Right lobe of liver (tissue), 6 donors: ENCODE measurements at regions not wholly inside any gene's neighbourhood (a gene's known extent, or its start where the extent isn't known, plus 50 kb on each side); places are given as distances from the start of the nearest gene placed in this dataset.

ENCODE experiments used
- ATAC-seq, 4 donors: fragments of 200-7000 bp; cut with Tn5 transposase; one replicate each; pipeline ENCODE4 v1.9.1; 2020; ENCODE audit warnings: mild to moderate bottlenecking in 4 of 4, moderate library complexity in 4 of 4
- DNase-seq, 3 donors: peaks; one replicate each; pipeline ENCODE4 v3.0.0-alpha.2; 2020
- H3K27ac ChIP-seq, 3 donors: fragments of 200-600 bp; one replicate each; pipeline ENCODE4 v1.8.0; 2022
- H3K27me3 ChIP-seq, 2 donors: fragments of 200-600 bp; one replicate each; pipeline ENCODE4 v1.8.0; 2022
- H3K36me3 ChIP-seq, 4 donors: fragments of 200-600 bp; sonication (generic) in 1 of 4; one replicate each; pipeline versions ENCODE4 v1.5.1 to v1.8.0; 2017 to 2022; ENCODE audit warnings: control low read depth in 1 of 4
- H3K4me1 ChIP-seq, 4 donors: fragments of 200-600 bp; sonication (generic) in 1 of 4; one replicate each; pipeline versions ENCODE4 v1.5.1 to v1.8.0; 2017 to 2022; ENCODE audit warnings: control low read depth in 1 of 4
- H3K4me3 ChIP-seq, 3 donors: fragments of 200-600 bp; one replicate each; pipeline ENCODE4 v1.8.0; 2022
- H3K9me3 ChIP-seq, 4 donors: fragments of 200-600 bp; sonication (generic) in 1 of 4; one replicate each; pipeline versions ENCODE4 v1.5.1 to v1.8.0; 2017 to 2022; ENCODE audit warnings: control low read depth in 1 of 4
- CTCF ChIP-seq, 4 donors: fragments of 200-600 bp in 3 of 4; fragments of 450-650 bp in 1 of 4; IDR thresholded peaks; one replicate each; pipeline versions ENCODE4 v1.5.1 to v1.8.0; 2016 to 2022; ENCODE audit warnings: antibody characterized with exemption in 4 of 4, mild to moderate bottlenecking in 2 of 4
- POLR2A ChIP-seq: fragments of 450-650 bp; IDR thresholded peaks from one replicate; pipeline ENCODE4 v1.6.1; 2017; ENCODE audit warnings: antibody characterized with exemption, mild to moderate bottlenecking
- WGBS: methylation state at CpG from one replicate; pipeline ENCODE4 v1.1.6; 2018; ENCODE audit warnings: low coverage, low lambda C conversion rate; ENCODE audit not compliant: insufficient coverage; ENCODE audit errors: missing lambda C conversion rate; 5-methylcytosine and 5-hydroxymethylcytosine counted together
- intact Hi-C, 2 donors: fragments of 100-400 bp; cut with DNase I; formaldehyde crosslinking; loops; one replicate each; pipeline versions ENCODE4 v1.11.2 to v1.14.1; 2022
- donor health status: DM: no; HTN: yes; CAD: no.
- donor health status: DM: no; HTN: no; CAD: no.
- donor health status: DM: no; HTN: no; CAD: no.
- donor health status: DM: no; HTN: yes; CAD: no.
- donor health status: DM: no; HTN: yes; CAD: no.

- WGBS = 78% methylated on average over 7 of the region's 7 CpGs
- no peak overlapping the region for H3K27ac ChIP-seq
- no peaks in the 10 kb centered on the region for H3K27me3 ChIP-seq
- TF ChIP-seq CTCF (IDR thresholded peaks at IDR 0.05) (no peak), POLR2A (no peak)
- DNase-seq = no peak
- H3K4me3 ChIP-seq = no peak overlapping the region
- no peak for ATAC-seq
- intact Hi-C loops = no loop called here
- H3K4me1 ChIP-seq = no peaks in the 10 kb centered on the region
- H3K9me3 ChIP-seq = no peaks in the 10 kb centered on the region
- no peaks in the 10 kb centered on the region for H3K36me3 ChIP-seq
Observed at GRCh38 chr12:22935501-22935900, 310.5 kb downstream of the ETNK1 start.

GRCh38 chr12:22938323-22938722, 313.4 kb downstream of the ETNK1 start:
- ATAC-seq (peak in 1 of 4 donors; percentile 17), DNase-seq (no peak)
- 100% methylated on average over 1 of the region's 2 CpGs for WGBS
- intact Hi-C loops = no loop called here
- Histone ChIP-seq H3K27ac (no peak overlapping the region), H3K27me3 (no peaks in the 10 kb centered on the region), H3K9me3 (no peaks in the 10 kb centered on the region), H3K4me1 (no peaks in the 10 kb centered on the region), H3K4me3 (no peak overlapping the region), H3K36me3 (no peaks in the 10 kb centered on the region)
- TF ChIP-seq CTCF (IDR thresholded peaks at IDR 0.05) = no peak
- no peak for TF ChIP-seq POLR2A

GRCh38 chr12:22951206-22951605, 326.2 kb downstream of the ETNK1 start:
- no peak for DNase-seq
- no peaks in the 10 kb centered on the region for H3K27me3 ChIP-seq
- H3K4me3 ChIP-seq = no peak overlapping the region
- no peak for ATAC-seq
- no peaks in the 10 kb centered on the region for H3K4me1 ChIP-seq
- intact Hi-C loops = no loop called here
- 63% methylated on average over 5 of the region's 5 CpGs for WGBS
- H3K27ac ChIP-seq = no peak overlapping the region
- H3K36me3 ChIP-seq = no peaks in the 10 kb centered on the region
- TF ChIP-seq POLR2A = no peak
- no peak for TF ChIP-seq CTCF (IDR thresholded peaks at IDR 0.05)
- H3K9me3 ChIP-seq = no peaks in the 10 kb centered on the region

GRCh38 chr12:22956690-22957089, 331.7 kb downstream of the ETNK1 start:
- WGBS = 73% methylated on average over 2 of the region's 2 CpGs
- no peak for TF ChIP-seq CTCF (IDR thresholded peaks at IDR 0.05)
- no peak for TF ChIP-seq POLR2A
- H3K4me3 ChIP-seq = no peak overlapping the region
- H3K4me1 ChIP-seq = no peaks in the 10 kb centered on the region
- H3K36me3 ChIP-seq = no peaks in the 10 kb centered on the region
- no peak overlapping the region for H3K27ac ChIP-seq
- intact Hi-C loops = no loop called here
- no peaks in the 10 kb centered on the region for H3K27me3 ChIP-seq
- DNase-seq (no peak), ATAC-seq (no peak)
- H3K9me3 ChIP-seq = no peaks in the 10 kb centered on the region

- no peaks in the 10 kb centered on the region for H3K27me3 ChIP-seq
- no peaks in the 10 kb centered on the region for H3K36me3 ChIP-seq
- H3K4me3 ChIP-seq = no peak overlapping the region
- H3K27ac ChIP-seq = no peak overlapping the region
- no peak for ATAC-seq
- intact Hi-C loops = no loop called here
- DNase-seq = no peak
- peaks cover 0 to 3% (median 0%) of the 10 kb centered on the region in 4 donors for H3K9me3 ChIP-seq
- H3K4me1 ChIP-seq = no peaks in the 10 kb centered on the region
- TF ChIP-seq POLR2A = no peak
- no peak for TF ChIP-seq CTCF (IDR thresholded peaks at IDR 0.05)
Observed at GRCh38 chr12:22967171-22967570, 342.2 kb downstream of the ETNK1 start.
